GM23338 (cell line): ENCODE measurements at regions not wholly inside any gene's neighbourhood (a gene's known extent, or its start where the extent isn't known, plus 50 kb on each side); places are given as distances from the start of the nearest gene placed in this dataset.

Experiments used
- ATAC-seq: fragments of 200-7000 bp; cut with Tn5 transposase; 3 replicates; pipeline ENCODE4 v1.9.1; 2020
- DNase-seq: peaks from one replicate; pipeline ENCODE4 v3.0.0-alpha.2; 2015; ENCODE audit warnings: low spot score
- H2AFZ ChIP-seq: fragments of 200-600 bp; sonication (generic); 2 replicates; pipeline ENCODE4 v1.8.0; 2016; ENCODE audit warnings: antibody characterized with exemption, mild to moderate bottlenecking, moderate library complexity
- H3F3A ChIP-seq: fragments of 200-600 bp; sonication (generic); replicated peaks from 2 replicates; pipeline ENCODE4 v1.8.0; 2017; ENCODE audit warnings: antibody characterized with exemption, mixed run types, low read depth
- H3K27ac ChIP-seq: fragments of 200-600 bp; sonication (generic); 2 replicates; pipeline ENCODE4 v1.6.1; 2016; ENCODE audit warnings: low read depth
- H3K27me3 ChIP-seq: fragments of 200-600 bp; sonication (generic); 2 replicates; pipeline ENCODE4 v1.8.0; 2016; ENCODE audit warnings: mild to moderate bottlenecking, mixed run types, moderate library complexity; ENCODE audit not compliant: insufficient read depth
- H3K36me3 ChIP-seq: fragments of 200-600 bp; sonication (generic); 2 replicates; pipeline ENCODE4 v1.8.0; 2016; ENCODE audit warnings: mild to moderate bottlenecking; ENCODE audit not compliant: insufficient read depth
- H3K4me1 ChIP-seq: fragments of 200-600 bp; sonication (generic); 2 replicates; pipeline ENCODE4 v1.8.0; 2016; ENCODE audit warnings: mild to moderate bottlenecking, moderate library complexity; ENCODE audit not compliant: insufficient read depth
- H3K4me2 ChIP-seq: fragments of 200-600 bp; sonication (generic); 2 replicates; pipeline ENCODE4 v1.7.1; 2017; ENCODE audit warnings: mixed run types
- H3K4me3 ChIP-seq: fragments of 200-600 bp; sonication (generic); 2 replicates; pipeline ENCODE4 v1.6.1; 2016; ENCODE audit warnings: mixed run types
- H3K79me2 ChIP-seq: fragments of 200-600 bp; sonication (generic); replicated peaks from 2 replicates; pipeline ENCODE4 v1.8.0; 2017; ENCODE audit warnings: mild to moderate bottlenecking; ENCODE audit not compliant: insufficient read depth
- H3K9me2 ChIP-seq: fragments of 200-600 bp; sonication (generic); 2 replicates; pipeline ENCODE4 v1.8.0; 2017; ENCODE audit not compliant: insufficient read depth
- H4K20me1 ChIP-seq: fragments of 200-600 bp; sonication (generic); replicated peaks from 2 replicates; pipeline ENCODE4 v1.8.0; 2017; ENCODE audit warnings: mild to moderate bottlenecking; ENCODE audit not compliant: insufficient read depth
- H3K27ac Mint-ChIP-seq: 2 replicates; pipeline ENCODE4 v1.8.0; 2020; ENCODE audit warnings: inconsistent platforms, mild to moderate bottlenecking, moderate library complexity, mixed read lengths
- H3K27me3 Mint-ChIP-seq: 3 replicates; pipeline ENCODE4 v1.8.0; 2022; ENCODE audit warnings: low read depth, mild to moderate bottlenecking, moderate library complexity, mixed read lengths, inconsistent platforms; ENCODE audit not compliant: insufficient read depth, poor library complexity
- H3K36me3 Mint-ChIP-seq: 3 replicates; pipeline ENCODE4 v1.8.0; 2021; ENCODE audit warnings: low read depth, mild to moderate bottlenecking, inconsistent platforms, moderate library complexity, mixed read lengths
- H3K4me1 Mint-ChIP-seq: 3 replicates; pipeline ENCODE4 v1.8.0; 2020; ENCODE audit warnings: mild to moderate bottlenecking, inconsistent platforms, mixed read lengths
- H3K4me3 Mint-ChIP-seq: 3 replicates; pipeline ENCODE4 v1.8.0; 2021; ENCODE audit warnings: moderate library complexity, mild to moderate bottlenecking, inconsistent platforms, mixed read lengths
- H3K9me3 Mint-ChIP-seq: 3 replicates; pipeline ENCODE4 v1.8.0; 2020; ENCODE audit warnings: moderate library complexity, mild to moderate bottlenecking, inconsistent platforms, mixed read lengths
- CREB1 ChIP-seq: fragments of 250-450 bp; sonication (Bioruptor Pico); IDR thresholded peaks from 2 replicates; pipeline ENCODE4 v1.5.0; 2020; ENCODE audit warnings: low read depth, mild to moderate bottlenecking, moderate library complexity
- CTCF ChIP-seq, 2 experiments: fragments of 200-600 bp in 1 of 2; sonication (generic) in 1 of 2; conservative IDR thresholded peaks; 2 replicates each; pipeline versions ENCODE4 v1.5.1 to v1.6.1; 2016 to 2017; ENCODE audit warnings: antibody characterized with exemption in 2 of 2, low read depth in 2 of 2, mild to moderate bottlenecking in 2 of 2, moderate library complexity in 1 of 2
- ETS1 ChIP-seq: IDR thresholded peaks from 2 replicates; pipeline ENCODE4 v1.6.1; 2016; ENCODE audit warnings: antibody characterized with exemption
- EZH2 ChIP-seq: fragments of 200-600 bp; sonication (generic); IDR thresholded peaks from one replicate; pipeline ENCODE4 v1.8.0; 2017; ENCODE audit warnings: antibody characterized with exemption, mild to moderate bottlenecking, low read depth; ENCODE audit not compliant: unreplicated experiment
- JUNB ChIP-seq: IDR thresholded peaks from one replicate; pipeline ENCODE4 v1.6.1; 2016; ENCODE audit warnings: antibody characterized with exemption; ENCODE audit not compliant: unreplicated experiment
- NANOG ChIP-seq: IDR thresholded peaks from 2 replicates; pipeline ENCODE4 v1.6.1; 2016; ENCODE audit warnings: antibody characterized with exemption, borderline replicate concordance
- STAT1 ChIP-seq: IDR thresholded peaks from one replicate; pipeline ENCODE4 v1.6.1; 2016; ENCODE audit warnings: antibody characterized with exemption; ENCODE audit not compliant: unreplicated experiment
- ZNF114 ChIP-seq: fragments of 250-450 bp; sonication (Bioruptor Pico); IDR thresholded peaks from 2 replicates; pipeline ENCODE4 v1.5.0; 2020; ENCODE audit warnings: mild to moderate bottlenecking, moderate library complexity
- ZNF331 ChIP-seq: fragments of 250-450 bp; sonication (Bioruptor Pico); IDR thresholded peaks from 2 replicates; pipeline ENCODE4 v1.5.0; 2020; ENCODE audit warnings: low read depth, mild to moderate bottlenecking, moderate library complexity
- TF ChIP-seq, protein P1 (sequence below): fragments of 250-450 bp; sonication (Bioruptor Pico); IDR thresholded peaks from 2 replicates; pipeline ENCODE4 v1.5.0; 2020; ENCODE audit warnings: mild to moderate bottlenecking, moderate library complexity
- TF ChIP-seq, protein P2 (sequence below): IDR thresholded peaks from one replicate; pipeline ENCODE4 v1.6.1; 2018; ENCODE audit warnings: antibody characterized with exemption; ENCODE audit not compliant: unreplicated experiment

GRCh38 chr3:166570102-166570501 lies 732.9 kb upstream of the BCHE start (continued):
- no peak for TF ChIP-seq ETS1
- no peak for TF ChIP-seq JUNB
- TF ChIP-seq STAT1: no peak

DNA sequence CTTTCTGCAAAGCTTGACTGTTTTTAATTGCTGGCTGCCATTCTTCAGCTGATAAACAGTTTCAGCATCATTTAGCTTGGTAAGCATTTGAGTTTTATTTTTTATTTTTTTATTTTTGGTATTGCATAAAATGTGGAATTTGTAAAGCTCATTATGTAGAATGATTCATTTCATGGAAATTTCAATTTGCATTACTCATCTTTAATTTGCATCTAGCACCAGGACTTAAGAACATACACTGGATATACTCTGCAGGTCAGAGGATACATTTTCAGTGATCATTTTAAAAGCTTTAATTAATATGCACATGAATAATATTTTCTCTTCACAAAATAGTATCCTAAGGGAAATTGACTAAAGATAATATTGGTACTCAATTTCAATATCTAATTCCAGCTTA lies 732.4 kb upstream of the BCHE start:
- TF ChIP-seq ZNF331 (no peak), CTCF (conservative IDR thresholded peaks at IDR 0.05; ENCODE audit: low read depth in 2 of 2) (no peak), EZH2 (no peak), ZNF114 (CRISPR knock-in tag) (no peak), CREB1 (CRISPR knock-in tag) (no peak), STAT1 (no peak), NANOG (no peak)
- TF ChIP-seq, protein P1, sequence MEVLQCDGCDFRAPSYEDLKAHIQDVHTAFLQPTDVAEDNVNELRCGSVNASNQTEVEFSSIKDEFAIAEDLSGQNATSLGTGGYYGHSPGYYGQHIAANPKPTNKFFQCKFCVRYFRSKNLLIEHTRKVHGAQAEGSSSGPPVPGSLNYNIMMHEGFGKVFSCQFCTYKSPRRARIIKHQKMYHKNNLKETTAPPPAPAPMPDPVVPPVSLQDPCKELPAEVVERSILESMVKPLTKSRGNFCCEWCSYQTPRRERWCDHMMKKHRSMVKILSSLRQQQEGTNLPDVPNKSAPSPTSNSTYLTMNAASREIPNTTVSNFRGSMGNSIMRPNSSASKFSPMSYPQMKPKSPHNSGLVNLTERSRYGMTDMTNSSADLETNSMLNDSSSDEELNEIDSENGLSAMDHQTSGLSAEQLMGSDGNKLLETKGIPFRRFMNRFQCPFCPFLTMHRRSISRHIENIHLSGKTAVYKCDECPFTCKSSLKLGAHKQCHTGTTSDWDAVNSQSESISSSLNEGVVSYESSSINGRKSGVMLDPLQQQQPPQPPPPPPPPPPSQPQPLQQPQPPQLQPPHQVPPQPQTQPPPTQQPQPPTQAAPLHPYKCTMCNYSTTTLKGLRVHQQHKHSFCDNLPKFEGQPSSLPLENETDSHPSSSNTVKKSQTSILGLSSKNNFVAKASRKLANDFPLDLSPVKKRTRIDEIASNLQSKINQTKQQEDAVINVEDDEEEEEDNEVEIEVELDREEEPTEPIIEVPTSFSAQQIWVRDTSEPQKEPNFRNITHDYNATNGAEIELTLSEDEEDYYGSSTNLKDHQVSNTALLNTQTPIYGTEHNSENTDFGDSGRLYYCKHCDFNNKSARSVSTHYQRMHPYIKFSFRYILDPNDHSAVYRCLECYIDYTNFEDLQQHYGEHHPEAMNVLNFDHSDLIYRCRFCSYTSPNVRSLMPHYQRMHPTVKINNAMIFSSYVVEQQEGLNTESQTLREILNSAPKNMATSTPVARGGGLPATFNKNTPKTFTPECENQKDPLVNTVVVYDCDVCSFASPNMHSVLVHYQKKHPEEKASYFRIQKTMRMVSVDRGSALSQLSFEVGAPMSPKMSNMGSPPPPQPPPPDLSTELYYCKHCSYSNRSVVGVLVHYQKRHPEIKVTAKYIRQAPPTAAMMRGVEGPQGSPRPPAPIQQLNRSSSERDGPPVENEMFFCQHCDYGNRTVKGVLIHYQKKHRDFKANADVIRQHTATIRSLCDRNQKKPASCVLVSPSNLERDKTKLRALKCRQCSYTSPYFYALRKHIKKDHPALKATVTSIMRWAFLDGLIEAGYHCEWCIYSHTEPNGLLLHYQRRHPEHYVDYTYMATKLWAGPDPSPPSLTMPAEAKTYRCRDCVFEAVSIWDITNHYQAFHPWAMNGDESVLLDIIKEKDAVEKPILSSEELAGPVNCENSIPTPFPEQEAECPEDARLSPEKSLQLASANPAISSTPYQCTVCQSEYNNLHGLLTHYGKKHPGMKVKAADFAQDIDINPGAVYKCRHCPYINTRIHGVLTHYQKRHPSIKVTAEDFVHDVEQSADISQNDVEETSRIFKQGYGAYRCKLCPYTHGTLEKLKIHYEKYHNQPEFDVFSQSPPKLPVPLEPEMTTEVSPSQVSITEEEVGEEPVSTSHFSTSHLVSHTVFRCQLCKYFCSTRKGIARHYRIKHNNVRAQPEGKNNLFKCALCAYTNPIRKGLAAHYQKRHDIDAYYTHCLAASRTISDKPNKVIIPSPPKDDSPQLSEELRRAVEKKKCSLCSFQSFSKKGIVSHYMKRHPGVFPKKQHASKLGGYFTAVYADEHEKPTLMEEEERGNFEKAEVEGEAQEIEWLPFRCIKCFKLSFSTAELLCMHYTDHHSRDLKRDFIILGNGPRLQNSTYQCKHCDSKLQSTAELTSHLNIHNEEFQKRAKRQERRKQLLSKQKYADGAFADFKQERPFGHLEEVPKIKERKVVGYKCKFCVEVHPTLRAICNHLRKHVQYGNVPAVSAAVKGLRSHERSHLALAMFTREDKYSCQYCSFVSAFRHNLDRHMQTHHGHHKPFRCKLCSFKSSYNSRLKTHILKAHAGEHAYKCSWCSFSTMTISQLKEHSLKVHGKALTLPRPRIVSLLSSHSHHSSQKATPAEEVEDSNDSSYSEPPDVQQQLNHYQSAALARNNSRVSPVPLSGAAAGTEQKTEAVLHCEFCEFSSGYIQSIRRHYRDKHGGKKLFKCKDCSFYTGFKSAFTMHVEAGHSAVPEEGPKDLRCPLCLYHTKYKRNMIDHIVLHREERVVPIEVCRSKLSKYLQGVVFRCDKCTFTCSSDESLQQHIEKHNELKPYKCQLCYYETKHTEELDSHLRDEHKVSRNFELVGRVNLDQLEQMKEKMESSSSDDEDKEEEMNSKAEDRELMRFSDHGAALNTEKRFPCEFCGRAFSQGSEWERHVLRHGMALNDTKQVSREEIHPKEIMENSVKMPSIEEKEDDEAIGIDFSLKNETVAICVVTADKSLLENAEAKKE (CRISPR knock-in tag): no peak
- TF ChIP-seq, protein P2, sequence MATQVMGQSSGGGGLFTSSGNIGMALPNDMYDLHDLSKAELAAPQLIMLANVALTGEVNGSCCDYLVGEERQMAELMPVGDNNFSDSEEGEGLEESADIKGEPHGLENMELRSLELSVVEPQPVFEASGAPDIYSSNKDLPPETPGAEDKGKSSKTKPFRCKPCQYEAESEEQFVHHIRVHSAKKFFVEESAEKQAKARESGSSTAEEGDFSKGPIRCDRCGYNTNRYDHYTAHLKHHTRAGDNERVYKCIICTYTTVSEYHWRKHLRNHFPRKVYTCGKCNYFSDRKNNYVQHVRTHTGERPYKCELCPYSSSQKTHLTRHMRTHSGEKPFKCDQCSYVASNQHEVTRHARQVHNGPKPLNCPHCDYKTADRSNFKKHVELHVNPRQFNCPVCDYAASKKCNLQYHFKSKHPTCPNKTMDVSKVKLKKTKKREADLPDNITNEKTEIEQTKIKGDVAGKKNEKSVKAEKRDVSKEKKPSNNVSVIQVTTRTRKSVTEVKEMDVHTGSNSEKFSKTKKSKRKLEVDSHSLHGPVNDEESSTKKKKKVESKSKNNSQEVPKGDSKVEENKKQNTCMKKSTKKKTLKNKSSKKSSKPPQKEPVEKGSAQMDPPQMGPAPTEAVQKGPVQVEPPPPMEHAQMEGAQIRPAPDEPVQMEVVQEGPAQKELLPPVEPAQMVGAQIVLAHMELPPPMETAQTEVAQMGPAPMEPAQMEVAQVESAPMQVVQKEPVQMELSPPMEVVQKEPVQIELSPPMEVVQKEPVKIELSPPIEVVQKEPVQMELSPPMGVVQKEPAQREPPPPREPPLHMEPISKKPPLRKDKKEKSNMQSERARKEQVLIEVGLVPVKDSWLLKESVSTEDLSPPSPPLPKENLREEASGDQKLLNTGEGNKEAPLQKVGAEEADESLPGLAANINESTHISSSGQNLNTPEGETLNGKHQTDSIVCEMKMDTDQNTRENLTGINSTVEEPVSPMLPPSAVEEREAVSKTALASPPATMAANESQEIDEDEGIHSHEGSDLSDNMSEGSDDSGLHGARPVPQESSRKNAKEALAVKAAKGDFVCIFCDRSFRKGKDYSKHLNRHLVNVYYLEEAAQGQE: no peak
- ATAC-seq (no peak), DNase-seq (no peak)
- H4K20me1 ChIP-seq: no peaks in the 10 kb centered on the region
- H3K79me2 ChIP-seq: no peaks in the 10 kb centered on the region
- no peak overlapping the region for H3K4me2 ChIP-seq
- no peaks in the 10 kb centered on the region for H3K27me3 ChIP-seq
- Mint-ChIP-seq H3K9me3 (peaks cover 11% of the 10 kb centered on the region), H3K4me1 (no peaks in the 10 kb centered on the region), H3K36me3 (peaks cover 10% of the 10 kb centered on the region; the same call in 2 of the 3 replicates), H3K27me3 (no peaks in the 10 kb centered on the region), H3K27ac (no peak overlapping the region), H3K4me3 (no peak overlapping the region)
- no peak overlapping the region for H3K4me3 ChIP-seq
- no peaks in the 10 kb centered on the region for H3F3A ChIP-seq
- no peak overlapping the region for H3K27ac ChIP-seq
- H3K36me3 ChIP-seq: no peaks in the 10 kb centered on the region; the same call in 1 of the 2 replicates
- no peaks in the 10 kb centered on the region for H3K4me1 ChIP-seq
- no peaks in the 10 kb centered on the region for H3K9me2 ChIP-seq
- no peak overlapping the region for H2AFZ ChIP-seq
